IMR-90 (cell line): ENCODE measurements at regions not wholly inside any gene's neighbourhood (a gene's known extent, or its start where the extent isn't known, plus 50 kb on each side); places are given as distances from the start of the nearest gene placed in this dataset.

Experiments
- ATAC-seq: fragments of 200-7000 bp; cut with Tn5 transposase; 2 replicates; pipeline ENCODE4 v1.9.1; 2020; ENCODE audit warnings: low read depth, mild to moderate bottlenecking, moderate library complexity
- BruUV-seq: library from RNA; stranded (reverse); fragments of 400-500 nt; replicated peaks from 2 replicates; lab custom pipeline; 2021; lab: Mats Ljungman, UMichigan
- CTCF ChIA-PET: fragments of 300-600 bp; formaldehyde crosslinking; extraction: SDS; loops from one replicate; lab custom pipeline; 2021; ENCODE audit warnings: antibody characterized with exemption; lab: Yijun Ruan, JAX
- POLR2A ChIA-PET: fragments of 300-600 bp; sonication (Branson Sonifier 250); formaldehyde crosslinking; loops from one replicate; lab custom pipeline; 2022; ENCODE audit warnings: antibody characterized with exemption; ENCODE audit not compliant: unreplicated experiment; lab: Charles Lee
- DNase-seq: peaks from one replicate; pipeline ENCODE4 v3.0.0; 2013
- H2AFZ ChIP-seq: replicated peaks from 2 replicates; pipeline ENCODE3; 2013; ENCODE audit warnings: low read length, mild to moderate bottlenecking; ENCODE audit not compliant: poor library complexity
- H2AK5ac ChIP-seq: 2 replicates; pipeline ENCODE4 v1.6.1; 2013; ENCODE audit warnings: low read depth, low read length, inconsistent platforms
- H2AK9ac ChIP-seq: replicated peaks from 2 replicates; pipeline ENCODE3; 2013; ENCODE audit warnings: mild to moderate bottlenecking, low read depth, low read length, moderate library complexity; ENCODE audit not compliant: poor library complexity
- H2BK120ac ChIP-seq: 2 replicates; pipeline ENCODE4 v1.6.1; 2013; ENCODE audit warnings: low read depth, low read length, inconsistent platforms
- H2BK15ac ChIP-seq: 3 replicates; pipeline ENCODE4 v1.6.1; 2013; ENCODE audit warnings: low read depth, low read length, inconsistent platforms
- H2BK20ac ChIP-seq: 2 replicates; pipeline ENCODE4 v1.6.1; 2013; ENCODE audit warnings: low read depth, mild to moderate bottlenecking, inconsistent platforms, low read length, moderate library complexity
- H2BK5ac ChIP-seq: 2 replicates; pipeline ENCODE4 v1.6.1; 2013; ENCODE audit warnings: mild to moderate bottlenecking, low read depth, low read length, inconsistent platforms; ENCODE audit not compliant: poor library complexity, severe bottlenecking
- H3K14ac ChIP-seq: replicated peaks from 2 replicates; pipeline ENCODE4 v1.6.1; 2013; ENCODE audit warnings: low read depth, low read length, inconsistent platforms
- H3K18ac ChIP-seq: 2 replicates; pipeline ENCODE4 v1.6.1; 2013; ENCODE audit warnings: low read depth, low read length, control low read depth
- H3K23ac ChIP-seq: 2 replicates; pipeline ENCODE4 v1.6.1; 2013; ENCODE audit warnings: low read depth, low read length, inconsistent platforms
- H3K27ac ChIP-seq: 2 replicates; pipeline ENCODE4 v1.5.1; 2013; ENCODE audit warnings: mild to moderate bottlenecking, control low read depth, low read length; ENCODE audit not compliant: insufficient read depth
- H3K27me3 ChIP-seq: 2 replicates; pipeline ENCODE4 v1.6.1; 2013; ENCODE audit warnings: low read length; ENCODE audit not compliant: control insufficient read depth, insufficient read depth
- H3K36me3 ChIP-seq: 2 replicates; pipeline ENCODE4 v1.6.1; 2013; ENCODE audit warnings: low read length, mixed read lengths; ENCODE audit not compliant: control insufficient read depth, insufficient read depth
- H3K4ac ChIP-seq: 2 replicates; pipeline ENCODE4 v1.6.1; 2013; ENCODE audit warnings: low read depth, low read length, inconsistent platforms
- H3K4me1 ChIP-seq: 2 replicates; pipeline ENCODE4 v1.6.1; 2013; ENCODE audit warnings: low read length, mixed read lengths; ENCODE audit not compliant: control insufficient read depth, insufficient read depth
- H3K4me2 ChIP-seq: 2 replicates; pipeline ENCODE4 v1.6.1; 2013; ENCODE audit warnings: low read depth, mild to moderate bottlenecking, control low read depth, low read length, moderate library complexity
- H3K4me3 ChIP-seq: 2 replicates; pipeline ENCODE4 v1.5.1; 2013; ENCODE audit warnings: low read depth, mild to moderate bottlenecking, control low read depth, low read length, moderate library complexity; ENCODE audit not compliant: insufficient read depth
- H3K56ac ChIP-seq: 2 replicates; pipeline ENCODE4 v1.6.1; 2013; ENCODE audit warnings: low read length, inconsistent platforms; ENCODE audit not compliant: insufficient read depth; ENCODE audit errors: extremely low read depth
- H3K79me1 ChIP-seq, 2 experiments: 2 replicates each; pipeline ENCODE4 v1.6.1; 2013; ENCODE audit warnings: low read length in 2 of 2, inconsistent platforms in 1 of 2, low read depth in 1 of 2
- H3K9ac ChIP-seq: 2 replicates; pipeline ENCODE4 v1.6.1; 2013; ENCODE audit warnings: low read depth, low read length, control low read depth
- H3K9me1 ChIP-seq: 2 replicates; pipeline ENCODE4 v1.6.1; 2013; ENCODE audit warnings: low read length, inconsistent platforms; ENCODE audit not compliant: insufficient read depth
- H3K9me3 ChIP-seq: 2 replicates; pipeline ENCODE4 v1.6.1; 2013; ENCODE audit warnings: low read length; ENCODE audit not compliant: control insufficient read depth, insufficient read depth
- H4K20me1 ChIP-seq: 2 replicates; pipeline ENCODE4 v1.6.1; 2013; ENCODE audit warnings: low read length, inconsistent platforms; ENCODE audit not compliant: insufficient read depth
- H4K5ac ChIP-seq: 2 replicates; pipeline ENCODE4 v1.6.1; 2013; ENCODE audit warnings: mild to moderate bottlenecking, low read depth, low read length, control low read depth
- H4K8ac ChIP-seq, 2 experiments: 2 replicates each; pipeline ENCODE4 v1.6.1; 2013; ENCODE audit warnings: low read depth in 2 of 2, low read length in 2 of 2, control low read depth in 1 of 2, inconsistent platforms in 1 of 2
- H4K91ac ChIP-seq: 2 replicates; pipeline ENCODE4 v1.6.1; 2013; ENCODE audit warnings: low read depth, low read length, inconsistent platforms; ENCODE audit not compliant: insufficient read depth
- CHD1 ChIP-seq: IDR thresholded peaks from 2 replicates; pipeline ENCODE4 v1.6.1; 2012; ENCODE audit warnings: low read depth, low read length, improper control_type of control experiment
- ELK1 ChIP-seq: fragments of 150-350 bp; IDR thresholded peaks from 2 replicates; pipeline ENCODE4 v1.6.1; 2016; ENCODE audit warnings: low read depth, mild to moderate bottlenecking, low read length, moderate library complexity, borderline replicate concordance
- dilution Hi-C: fragments of 300-500 bp; cut with HindIII; formaldehyde crosslinking; loops from one replicate; pipeline ENCODE4 v1.14.3; 2018; ENCODE audit warnings: low sequenced_read_pairs; ENCODE audit not compliant: unreplicated experiment
- in situ Hi-C: fragments of 300-500 bp; cut with MboI; formaldehyde crosslinking; loops from 3 replicates; pipeline ENCODE4 v1.14.3; 2019; ENCODE audit warnings: low sequenced_read_pairs, inconsistent platforms, mixed read lengths
- intact Hi-C: fragments of 100-400 bp; cut with micrococcal nuclease; formaldehyde crosslinking; loops from 2 replicates; pipeline ENCODE4 v1.10.0; 2022

DNA sequence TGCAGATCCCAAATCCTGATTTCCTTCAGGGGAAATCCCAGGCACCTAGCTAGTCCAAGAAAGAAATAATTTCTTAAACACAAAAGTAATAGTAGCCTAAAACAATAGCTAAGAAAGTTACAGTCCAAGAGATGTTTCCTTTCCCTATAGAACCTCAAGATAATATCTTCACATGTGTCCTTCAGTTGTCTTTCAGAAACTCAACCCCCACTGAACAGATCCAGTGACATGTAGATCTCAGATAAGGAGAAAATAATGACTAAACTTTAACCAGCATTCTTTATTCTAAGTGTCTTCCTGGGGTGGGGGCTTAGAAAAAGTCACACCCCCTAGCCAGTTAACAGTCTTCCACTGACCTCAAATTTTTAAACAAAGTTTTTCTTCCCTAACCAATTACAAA is 131.3 kb upstream of the ADRA1B start:
- CTCF ChIA-PET: no interaction called here
- no peaks in the 10 kb centered on the region for H3K36me3 ChIP-seq
- no peak overlapping the region for H4K8ac ChIP-seq
- H2AK5ac ChIP-seq: no peak overlapping the region
- DNase-seq (no peak), ATAC-seq (no peak)
- H3K9ac ChIP-seq: no peak overlapping the region
- no TSS peak for BruUV-seq
- POLR2A ChIA-PET: no interaction called here
- no peak overlapping the region for H2BK120ac ChIP-seq
- H2AFZ ChIP-seq: no peak overlapping the region
- in situ Hi-C loops (no loop called here), intact Hi-C loops (no loop called here), dilution Hi-C loops (no loop called here)
- no peak overlapping the region for H2BK20ac ChIP-seq
- H4K20me1 ChIP-seq: no peaks in the 10 kb centered on the region
- H4K5ac ChIP-seq: no peak overlapping the region
- no peak overlapping the region for H3K4me3 ChIP-seq
- H3K4me1 ChIP-seq: peaks cover 5% of the 10 kb centered on the region
- no peaks in the 10 kb centered on the region for H3K27me3 ChIP-seq
- no peak overlapping the region for H3K4ac ChIP-seq
- H4K91ac ChIP-seq: no peak overlapping the region
- no peak overlapping the region for H2BK5ac ChIP-seq
- no peak overlapping the region for H3K27ac ChIP-seq
- no peak overlapping the region for H3K56ac ChIP-seq
- H3K4me2 ChIP-seq: no peak overlapping the region
- H3K18ac ChIP-seq: no peak overlapping the region
- no peaks in the 10 kb centered on the region for H3K9me3 ChIP-seq
- no peaks in the 10 kb centered on the region for H3K79me1 ChIP-seq
- peaks cover 5% of the 10 kb centered on the region; the same call in 1 of the 2 replicates for H3K9me1 ChIP-seq
- no peak overlapping the region for H3K14ac ChIP-seq
- no peak overlapping the region for H2AK9ac ChIP-seq
- no peak for TF ChIP-seq ELK1
- no peak for TF ChIP-seq CHD1
- H2BK15ac ChIP-seq: no peak overlapping the region
- no peak overlapping the region for H3K23ac ChIP-seq
